ENCODE measurements at regions not wholly inside any gene's neighbourhood (a gene's known extent, or its start where the extent isn't known, plus 50 kb on each side); places are given as distances from the start of the nearest gene placed in this dataset.
"Not testable (repeated sequence)": the region's sequence is repeated elsewhere in the genome, so short reads cannot be mapped to it uniquely, and the experiment has no call there.

- TF ChIP-seq CTCF, POLR2A (IDR thresholded peaks at IDR 0.05): not testable (repeated sequence)
Measured at GRCh38 chr7:67373389-67373788, 376.8 kb downstream of the TYW1 start.
